HG02943 (cell line): ENCODE measurements at regions not wholly inside any gene's neighbourhood (a gene's known extent, or its start where the extent isn't known, plus 50 kb on each side); places are given as distances from the start of the nearest gene placed in this dataset.
"Not testable (repeated sequence)": the region's sequence is repeated elsewhere in the genome, so short reads cannot be mapped to it uniquely, and the experiment has no call there.

ENCODE experiments used
- ATAC-seq: cut with Tn5 transposase; IDR thresholded peaks from one replicate; pipeline ENCODE4 v1.9.1; 2021; ENCODE audit warnings: mild to moderate bottlenecking, low read depth, moderate library complexity; ENCODE audit not compliant: unreplicated experiment

DNA sequence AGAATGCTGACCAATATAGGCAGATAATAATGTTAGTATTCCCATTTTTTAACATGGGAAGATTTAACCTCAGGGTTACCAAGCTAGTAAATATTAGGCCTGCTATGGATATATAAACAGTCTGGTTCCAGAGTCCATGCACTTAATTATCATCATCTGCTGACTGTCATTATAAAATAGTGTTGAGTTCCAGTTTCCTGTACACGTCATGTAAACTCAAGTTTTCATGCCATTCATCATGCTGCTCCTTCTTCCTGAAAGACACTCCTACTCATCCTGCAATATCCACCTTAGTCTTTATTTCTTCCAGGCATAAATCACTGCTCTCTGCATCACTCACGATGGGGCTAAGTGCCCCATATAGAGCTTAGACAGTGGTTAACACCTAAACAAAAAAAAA lies 420.8 kb upstream of the SPHKAP start:
- no peak for ATAC-seq

DNA sequence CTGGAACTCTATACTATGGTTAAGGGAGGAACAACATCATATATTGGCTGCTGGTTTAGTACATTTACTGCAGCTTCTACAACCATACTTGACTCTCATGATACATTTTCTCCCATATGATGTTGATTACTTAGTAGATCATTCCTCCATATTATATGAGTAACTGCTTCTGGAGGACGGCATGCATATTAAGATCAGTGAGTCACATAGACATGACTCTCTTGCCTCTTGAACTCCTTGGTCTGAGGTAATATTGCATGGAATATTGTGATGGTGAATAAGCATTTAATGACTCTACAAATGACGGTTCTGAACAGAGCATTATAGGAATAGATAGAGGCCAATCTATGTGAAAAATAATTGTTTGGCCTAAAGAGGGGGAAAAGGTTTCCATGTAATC lies 418.8 kb upstream of the SPHKAP start:
- ATAC-seq: no peak

DNA sequence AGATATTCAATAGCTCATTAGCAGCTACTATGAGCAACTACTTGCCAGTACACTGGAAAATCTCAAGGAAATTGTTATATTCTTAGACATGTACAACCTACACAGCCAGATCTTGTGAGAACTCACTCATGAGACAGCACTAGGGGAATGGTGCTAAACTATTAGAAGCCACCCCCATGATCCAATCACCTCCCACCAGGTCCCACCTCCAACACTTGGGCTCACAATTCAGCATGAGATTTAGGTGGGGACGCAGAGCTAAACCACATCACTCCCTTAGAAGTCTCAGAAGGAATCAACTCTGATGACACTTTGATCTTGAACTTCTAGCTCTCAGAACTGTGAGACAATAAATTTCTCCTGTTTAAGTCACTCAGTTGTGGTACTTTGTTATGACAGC lies 418.3 kb upstream of the SPHKAP start:
- ATAC-seq: no peak

DNA sequence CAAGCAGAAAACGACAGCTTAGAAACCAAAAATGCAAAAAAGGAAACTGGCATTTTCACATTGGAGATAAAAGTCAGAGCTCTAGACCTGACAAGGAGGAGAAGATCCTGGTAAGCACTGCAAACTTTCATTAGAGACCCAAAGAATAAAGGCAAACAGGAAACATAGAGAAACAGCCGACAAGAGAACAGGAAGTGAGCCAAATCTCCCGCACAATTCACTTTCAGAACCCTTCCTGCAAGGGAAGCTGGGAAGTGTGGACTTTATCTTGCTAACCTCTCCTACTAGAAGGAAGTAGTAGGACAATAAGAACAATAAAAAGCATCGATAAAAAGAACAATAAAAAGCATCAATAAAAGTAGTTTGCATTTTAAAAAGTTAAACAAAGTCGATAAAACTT lies 417.8 kb upstream of the SPHKAP start:
- ATAC-seq: no peak

DNA sequence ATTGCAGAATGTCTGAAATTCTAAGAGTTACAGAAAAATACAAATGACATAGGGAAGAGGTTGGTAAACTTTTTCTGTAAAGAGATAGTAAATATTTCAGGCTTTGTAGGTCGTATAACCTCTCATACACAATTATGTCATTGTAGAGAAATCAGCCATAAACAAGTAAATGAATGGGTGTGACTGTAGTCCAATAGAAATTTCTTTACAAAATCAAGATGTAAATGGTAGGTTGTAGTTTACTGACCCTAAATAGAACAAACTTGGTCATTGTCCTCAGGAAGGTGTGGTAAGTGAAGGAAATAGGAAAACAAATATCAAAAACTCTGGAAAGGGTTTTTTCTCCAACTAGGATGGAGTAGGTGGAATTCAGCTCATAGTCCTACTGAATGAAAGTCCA lies 415.5 kb upstream of the SPHKAP start:
- ATAC-seq: no peak

DNA sequence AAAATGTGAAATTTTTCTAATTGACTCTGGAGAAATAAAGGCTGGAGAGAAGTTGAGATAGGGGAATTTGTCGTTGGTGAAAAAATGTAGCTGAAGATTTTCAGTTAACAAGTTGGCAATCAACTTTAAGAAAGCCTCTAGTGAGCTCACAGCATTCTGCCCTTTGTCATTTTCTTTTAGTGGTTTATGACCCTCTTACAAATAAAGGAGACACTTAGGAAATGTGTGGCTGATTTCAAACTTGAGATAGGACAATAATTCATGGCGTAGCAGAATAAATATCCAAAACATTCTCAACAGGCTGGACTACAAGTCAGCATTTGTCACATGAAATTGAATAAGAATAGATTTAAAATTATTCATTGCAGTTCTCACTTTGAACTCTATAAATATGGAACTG lies 412.5 kb upstream of the SPHKAP start:
- no peak for ATAC-seq

DNA sequence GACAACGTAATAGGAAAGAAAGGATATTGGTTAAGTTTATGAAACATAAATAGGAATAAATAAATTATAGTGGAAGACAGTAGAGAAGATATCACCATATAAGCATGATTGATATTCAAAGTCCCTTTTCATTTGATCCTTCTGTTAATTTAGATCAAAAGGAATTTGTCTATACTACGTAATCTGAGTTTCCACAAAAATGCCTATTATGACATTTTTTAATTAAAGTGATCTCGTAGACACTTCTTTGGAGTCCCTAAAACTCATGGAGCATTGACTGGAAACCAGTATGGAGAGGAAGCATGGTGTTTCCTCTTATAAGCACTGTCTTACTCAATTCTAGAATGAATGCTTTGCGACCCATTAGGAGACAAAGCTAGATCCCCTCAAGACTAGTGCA lies 411.4 kb upstream of the SPHKAP start:
- no peak for ATAC-seq

DNA sequence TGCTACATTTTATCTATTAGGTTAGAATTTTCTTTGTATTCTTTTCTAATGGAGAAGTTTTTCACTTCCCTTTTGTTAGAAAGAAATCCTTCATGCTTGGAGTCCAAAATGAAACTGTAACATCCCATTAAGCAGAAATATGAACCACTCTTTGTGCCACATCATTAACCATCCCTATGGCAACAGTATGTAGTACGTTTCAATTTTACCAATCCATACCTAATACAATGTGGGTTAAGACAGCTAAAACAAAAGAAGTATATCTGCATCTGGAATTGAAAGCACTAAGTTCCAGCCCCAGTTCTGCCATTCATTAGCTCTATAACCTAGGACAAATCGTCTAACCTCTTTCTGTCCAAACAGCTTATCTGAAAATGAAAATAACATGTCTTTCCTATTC lies 409.2 kb upstream of the SPHKAP start:
- peak; percentile 95 for ATAC-seq

DNA sequence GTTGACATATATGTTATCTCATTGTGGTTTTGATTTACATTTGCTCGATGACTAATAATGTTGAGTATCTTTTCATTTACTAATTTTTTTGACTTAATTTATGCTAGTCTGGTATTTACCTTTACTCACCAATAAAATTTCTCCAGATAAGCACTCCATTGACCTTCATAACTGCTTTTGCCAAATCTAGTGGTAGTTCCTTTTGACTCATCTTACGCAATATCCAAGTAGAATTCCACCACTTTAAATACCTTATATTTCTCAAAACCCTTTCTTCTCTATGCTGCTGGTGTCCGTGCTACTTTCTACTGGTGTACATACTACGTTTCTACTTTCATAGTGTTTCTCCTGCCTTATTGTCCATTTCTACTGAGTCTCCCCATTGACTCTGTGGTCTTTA lies 407.6 kb upstream of the SPHKAP start:
- no peak for ATAC-seq

DNA sequence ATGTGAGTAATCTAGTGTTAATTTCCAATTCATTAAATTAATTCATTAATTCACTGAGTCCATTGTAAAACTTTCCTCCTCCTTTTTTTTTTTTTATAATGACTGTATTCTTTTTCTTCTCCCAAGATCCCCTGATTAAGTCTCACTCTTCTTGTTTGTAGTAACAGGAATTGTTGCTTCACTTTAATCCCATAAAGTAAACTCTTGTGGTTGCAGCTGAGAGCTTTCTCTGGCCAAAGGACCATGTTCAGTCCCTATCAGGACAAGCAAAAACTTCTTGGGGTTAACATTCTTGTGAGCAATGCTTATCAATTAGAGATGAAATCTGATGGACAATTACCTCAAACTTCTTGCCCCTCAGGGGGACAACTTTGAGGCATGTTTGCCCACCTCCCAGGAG lies 400.2 kb upstream of the SPHKAP start:
- no peak for ATAC-seq

DNA sequence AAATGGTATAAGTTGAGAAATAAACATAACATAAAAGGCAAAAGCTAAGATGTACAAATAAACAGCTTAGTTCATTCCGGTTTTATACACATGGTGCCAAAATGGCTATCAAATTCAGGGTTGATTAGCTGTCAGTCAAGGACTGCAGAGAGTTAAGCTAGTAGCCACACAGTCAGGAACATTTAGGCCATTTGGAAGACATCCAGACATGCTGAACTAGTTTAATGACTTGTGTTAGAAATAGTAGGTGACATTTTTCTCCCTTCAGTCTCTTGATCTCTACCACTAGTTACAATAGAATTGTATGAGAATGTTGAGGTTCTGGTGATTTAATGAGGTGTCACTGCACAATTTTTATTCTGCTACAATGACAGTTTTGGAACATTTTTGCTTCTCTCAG lies 394.4 kb upstream of the SPHKAP start:
- ATAC-seq: no peak

DNA sequence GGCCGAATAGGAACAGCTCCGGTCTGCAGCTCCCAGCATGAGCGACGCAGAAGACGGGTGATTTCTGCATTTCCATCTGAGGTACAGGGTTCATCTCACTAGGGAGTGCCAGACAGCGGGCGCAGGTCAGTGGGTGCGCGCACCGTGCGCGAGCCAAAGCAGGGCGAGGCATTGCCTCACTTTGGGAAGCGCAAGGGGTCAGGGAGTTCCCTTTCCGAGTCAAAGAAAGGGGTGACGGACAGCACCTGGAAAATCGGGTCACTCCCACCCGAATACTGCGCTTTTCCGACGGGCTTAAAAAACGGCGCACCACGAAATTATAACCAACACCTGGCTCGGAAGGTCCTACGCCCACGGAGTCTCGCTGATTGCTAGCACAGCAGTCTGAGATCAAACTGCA lies 386.8 kb upstream of the SPHKAP start:
- ATAC-seq: not testable (repeated sequence)

DNA sequence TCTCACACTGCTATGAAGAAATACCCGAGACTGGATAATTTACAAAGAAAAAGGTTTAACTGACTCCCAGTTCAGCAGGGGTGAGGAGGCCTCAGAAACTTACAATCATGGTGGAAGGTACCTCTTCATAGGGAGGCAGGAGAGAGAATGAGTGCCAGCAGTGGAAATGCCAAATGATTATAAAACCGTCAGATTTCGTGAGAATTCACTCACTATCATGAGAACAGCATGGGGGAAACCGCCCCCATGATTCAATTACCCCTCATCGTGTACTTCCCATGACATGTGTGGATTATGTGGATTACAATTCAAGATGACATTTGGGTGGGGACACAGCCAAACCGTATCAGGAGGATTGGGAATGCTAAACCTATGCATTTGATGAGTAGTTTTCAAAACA lies 380.3 kb upstream of the SPHKAP start:
- no peak for ATAC-seq

DNA sequence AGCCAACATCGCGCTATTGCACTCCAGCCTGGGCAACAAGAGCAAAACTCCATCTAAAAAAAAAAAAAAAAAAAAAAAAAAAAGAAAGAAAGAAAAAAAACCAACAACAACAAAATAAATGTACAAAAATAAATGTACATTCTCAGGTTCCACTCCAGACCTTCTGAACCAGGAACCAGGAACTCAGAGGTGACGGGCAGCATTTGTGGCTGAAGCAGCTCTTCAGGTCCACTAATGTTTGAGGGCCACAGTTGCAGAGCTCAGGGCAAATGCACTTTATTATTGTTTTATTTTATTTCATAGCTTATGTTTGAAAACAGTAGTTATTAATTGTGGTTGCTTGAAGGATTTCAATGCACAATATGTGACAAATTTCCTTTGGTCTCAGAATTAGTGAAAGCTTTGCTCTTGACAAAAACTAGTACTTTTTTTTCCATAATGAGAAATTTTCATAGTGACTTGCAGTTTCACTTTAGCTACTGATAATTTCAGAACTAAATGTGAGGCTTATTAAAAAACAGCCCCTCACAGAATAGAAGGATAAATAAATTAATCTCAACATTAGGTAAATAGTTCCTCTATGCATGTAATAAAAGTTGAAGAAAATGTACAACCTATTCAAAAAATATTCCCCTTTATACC lies 378.4 kb upstream of the SPHKAP start:
- no peak for ATAC-seq

DNA sequence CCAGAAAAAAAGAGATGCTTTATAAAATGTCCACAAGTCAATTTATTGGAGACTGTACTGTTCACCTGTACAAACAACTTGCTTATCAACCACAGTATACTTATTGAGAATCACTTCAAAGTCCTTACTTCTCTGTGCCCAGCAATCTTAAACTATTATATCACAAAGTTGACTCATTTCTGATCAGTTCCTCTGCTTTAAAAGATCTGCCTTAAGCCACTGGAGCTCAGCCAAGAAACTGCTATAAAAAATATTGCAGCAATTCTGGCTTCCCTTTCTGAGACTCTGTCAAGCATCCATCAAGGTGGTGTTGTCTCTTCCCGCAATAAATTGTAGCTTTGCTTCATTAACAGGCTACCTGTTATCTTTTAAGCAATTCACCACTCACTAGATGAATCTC lies 375.2 kb upstream of the SPHKAP start:
- ATAC-seq: no peak

DNA sequence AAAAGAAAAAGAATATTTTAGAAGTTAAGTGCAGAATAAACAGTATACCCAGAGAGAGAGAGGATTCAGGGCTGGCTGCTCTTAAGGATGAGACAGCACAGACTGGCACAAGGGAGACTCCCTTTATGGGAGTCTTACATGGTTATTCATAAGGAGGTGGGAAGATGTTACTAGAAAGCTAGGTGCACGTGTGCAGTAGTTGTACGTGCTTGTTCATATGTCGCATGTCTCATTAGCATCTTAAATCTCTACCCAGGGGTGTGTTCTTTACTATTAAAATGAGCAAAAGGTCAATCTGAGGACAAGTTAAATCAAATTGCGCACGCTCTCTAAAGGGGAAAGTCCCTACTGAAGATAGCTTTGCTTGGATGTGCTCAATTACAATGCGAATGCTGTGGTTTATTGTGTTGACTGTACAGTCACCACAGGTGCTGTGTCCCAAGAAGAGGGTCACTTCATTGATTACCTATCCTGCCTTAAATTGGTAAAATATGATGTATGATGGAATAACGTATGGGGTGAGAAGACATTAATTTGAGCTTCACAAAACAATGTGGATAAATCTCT lies 368.0 kb upstream of the SPHKAP start:
- no peak for ATAC-seq

DNA sequence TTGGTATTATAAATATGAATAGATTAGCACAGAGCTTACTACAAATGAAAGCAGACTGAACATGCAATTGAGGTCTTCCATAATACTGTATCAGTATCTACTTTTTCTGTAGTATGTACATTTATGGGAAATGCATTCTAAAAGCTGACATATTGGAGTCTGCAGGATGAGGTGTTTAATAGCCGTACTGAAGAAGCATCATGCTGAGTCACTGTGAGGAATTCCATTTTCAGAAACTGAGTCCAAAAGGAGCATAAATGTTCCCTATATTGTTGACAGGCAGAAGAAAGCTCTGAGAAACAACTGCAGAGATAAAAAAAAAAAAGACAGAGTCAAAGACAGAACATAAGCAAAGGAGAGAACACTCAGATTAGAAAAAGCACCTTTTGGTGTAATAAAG lies 366.7 kb upstream of the SPHKAP start:
- no peak for ATAC-seq

DNA sequence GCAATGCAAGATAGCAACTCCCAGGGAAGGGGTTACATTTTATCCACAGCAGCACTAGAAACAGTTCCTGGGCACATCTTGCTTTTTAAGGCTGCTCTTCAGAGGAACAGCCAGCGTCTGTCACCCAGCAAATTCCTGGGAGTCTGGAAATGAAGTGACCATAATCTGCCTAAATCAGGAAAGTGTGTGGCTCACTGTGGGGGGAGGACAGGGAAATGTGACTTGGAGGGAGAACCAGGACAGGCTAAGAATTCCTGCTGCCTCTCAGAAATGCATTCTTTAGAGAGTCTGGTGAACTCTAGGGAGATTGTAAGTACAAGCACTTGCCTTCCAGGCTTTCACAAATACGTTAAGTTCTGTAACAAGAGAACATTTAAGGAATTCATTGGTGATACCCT lies 364.3 kb upstream of the SPHKAP start:
- no peak for ATAC-seq

DNA sequence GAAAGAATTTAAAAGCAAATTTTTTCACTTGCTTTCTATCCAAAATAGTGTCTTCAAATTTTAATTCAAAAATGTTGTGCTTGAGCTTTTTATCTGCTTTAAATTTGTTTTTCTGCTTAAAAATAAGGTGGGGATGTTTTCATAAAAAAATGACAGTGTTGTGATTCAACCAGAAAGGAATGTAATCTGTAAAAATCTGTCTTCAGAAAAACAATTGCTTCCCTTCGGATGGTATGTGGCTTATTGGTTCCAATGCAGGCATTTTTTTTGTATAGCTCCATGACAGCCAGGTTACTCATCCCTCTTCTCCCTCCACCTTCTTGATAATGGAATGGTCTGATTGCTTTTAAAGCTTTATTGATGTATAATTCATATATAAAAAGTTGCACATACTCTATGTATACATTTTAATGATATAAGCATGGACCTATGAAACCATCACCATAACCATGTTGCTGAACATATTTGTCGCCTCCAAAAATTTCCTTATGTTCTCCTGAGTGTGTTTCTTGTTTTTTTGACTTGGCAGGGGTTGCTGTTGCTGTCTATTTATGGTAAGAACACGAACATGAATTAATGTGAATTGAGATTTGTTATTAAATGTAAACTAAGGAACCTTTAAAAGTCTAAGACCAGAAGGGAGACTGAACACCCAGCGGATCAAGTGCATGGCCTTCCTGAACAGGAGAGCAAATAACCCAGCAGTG lies 363.7 kb upstream of the SPHKAP start:
- ATAC-seq: no peak

DNA sequence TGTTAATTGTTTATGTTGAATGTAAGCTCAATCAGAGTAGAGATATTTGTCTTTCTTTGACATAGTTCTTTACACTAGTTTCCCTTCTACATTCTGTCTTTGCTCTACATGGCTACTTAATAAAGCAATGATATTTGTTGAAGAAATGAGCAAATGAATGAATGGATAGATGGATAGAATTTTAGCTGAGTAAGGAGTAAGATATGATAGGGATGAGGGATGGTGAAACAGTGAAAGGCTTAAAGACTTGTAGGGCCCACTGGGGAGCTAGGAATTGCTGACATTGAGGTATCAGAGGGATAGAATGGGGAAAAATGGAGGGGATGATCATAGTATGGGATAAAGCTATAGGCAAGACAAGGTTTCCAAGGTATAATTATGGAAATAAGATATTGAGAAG lies 361.6 kb upstream of the SPHKAP start:
- no peak for ATAC-seq

DNA sequence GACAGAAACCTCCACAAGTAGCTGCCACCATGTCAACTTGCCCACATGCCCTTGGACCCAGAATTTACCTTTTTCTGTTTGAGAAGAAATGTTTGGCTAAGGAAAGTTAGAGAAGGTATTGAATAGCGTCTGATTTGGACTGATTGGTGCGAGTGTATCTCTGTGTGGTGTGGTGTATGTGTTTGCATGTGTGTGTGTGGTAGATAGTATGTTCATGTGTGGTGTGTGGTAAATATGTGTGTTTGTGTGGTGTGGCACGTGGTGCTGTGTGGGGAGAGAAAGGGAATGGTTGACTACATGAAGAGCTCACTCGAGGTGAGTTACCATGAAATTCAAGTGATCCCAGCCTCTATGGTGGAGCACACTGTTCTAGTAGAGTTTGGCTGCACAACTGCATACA lies 360.8 kb upstream of the SPHKAP start:
- ATAC-seq: no peak

DNA sequence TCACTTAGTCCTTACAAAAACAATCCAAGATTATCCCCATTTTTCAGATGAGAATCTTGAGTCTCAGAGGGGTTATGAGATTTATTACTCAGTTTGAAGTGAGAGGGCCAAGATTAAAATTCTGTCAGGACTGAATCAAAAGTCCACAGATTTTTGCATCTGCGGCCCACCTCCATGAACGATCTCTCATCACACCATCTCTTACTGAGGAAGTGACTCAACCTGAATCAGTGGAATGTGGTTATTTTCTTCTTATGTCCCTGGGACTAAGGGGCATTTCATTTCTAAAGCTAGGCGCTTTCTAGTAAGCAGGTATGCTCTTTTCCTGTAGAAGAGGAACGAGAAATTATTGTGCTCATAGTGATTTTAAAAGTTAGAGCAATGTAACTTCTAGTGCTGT lies 360.3 kb upstream of the SPHKAP start:
- ATAC-seq: no peak
